ENCODE measurements at regions not wholly inside any gene's neighbourhood (a gene's known extent, or its start where the extent isn't known, plus 50 kb on each side); places are given as distances from the start of the nearest gene placed in this dataset.
"Not testable (repeated sequence)": the region's sequence is repeated elsewhere in the genome, so short reads cannot be mapped to it uniquely, and the experiment has no call there.

DNA sequence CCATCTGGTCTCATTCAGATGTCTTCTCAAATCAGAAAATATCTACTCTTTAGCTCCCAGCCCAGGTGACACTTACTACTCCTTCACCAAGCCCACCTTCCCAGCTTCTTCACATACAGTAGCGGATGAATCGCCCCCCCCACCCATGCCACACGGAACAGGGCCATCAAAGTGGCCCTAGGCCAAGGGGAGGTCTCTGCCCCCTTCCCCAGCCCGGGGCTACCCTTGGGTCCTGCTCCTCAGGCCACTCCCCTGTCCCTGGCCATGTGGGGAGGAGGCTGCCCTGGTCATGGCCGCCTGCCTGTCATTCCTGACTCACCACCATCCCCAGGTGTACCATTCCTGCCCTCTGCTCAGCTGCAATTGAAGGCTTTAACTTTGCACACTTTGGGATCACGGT is 142.8 kb downstream of the NECTIN1 start:
- no peak overlapping the region for H3K9ac ChIP-seq (ENCODE audit: low read length)

DNA sequence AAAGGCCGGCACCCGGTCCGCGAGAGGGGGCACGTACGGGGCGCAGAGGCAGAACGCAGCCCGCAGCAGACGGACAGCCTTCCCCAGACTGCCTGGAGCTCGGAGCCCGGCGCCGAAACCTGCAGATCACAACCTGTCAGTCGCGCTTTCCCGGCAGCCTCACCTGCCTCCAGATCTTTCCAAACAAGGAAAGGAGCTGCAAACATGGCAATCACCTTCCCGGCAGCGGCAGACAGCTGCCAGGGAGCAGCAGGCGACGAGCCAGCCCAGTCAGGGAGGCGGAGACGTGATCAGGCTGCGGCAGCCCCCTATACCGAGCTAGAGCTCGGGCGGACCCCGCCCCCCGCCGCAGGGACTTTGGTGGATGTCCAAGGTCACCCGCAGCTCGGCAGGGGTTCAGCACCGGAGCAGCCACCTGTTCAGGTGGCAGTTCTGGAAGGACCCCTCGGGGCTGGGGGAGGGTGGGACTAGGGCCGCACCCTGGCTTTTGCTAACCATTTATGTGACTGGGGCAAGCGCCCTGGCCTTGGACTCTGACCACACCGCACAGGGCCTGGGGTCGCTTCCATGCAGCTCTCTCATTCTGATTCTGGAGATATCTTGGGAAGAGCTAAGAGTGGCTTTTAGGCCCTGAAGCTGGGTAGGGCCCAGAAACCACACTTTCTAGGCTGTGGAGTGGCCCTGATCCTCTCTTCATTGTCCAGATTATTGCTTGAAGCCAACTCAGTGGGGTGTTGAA is 143.8 kb downstream of the NECTIN1 start:
- Histone ChIP-seq H3K27me3 (ENCODE audit: control insufficient read depth in 1 of 2, insufficient read depth in 2 of 2, low read length in 2 of 2) (peaks cover 0 to 10% of the 10 kb centered on the region in 2 donors), H3K9ac (ENCODE audit: low read length) (no peak overlapping the region)

More for the DNA sequence above, 142.8 kb downstream of the NECTIN1 start:
- Histone ChIP-seq H3K27ac (ENCODE audit: low read depth, low read length) (no peak overlapping the region), H3K36me3 (ENCODE audit: insufficient read depth, low read length) (no peaks in the 10 kb centered on the region), H3K4me3 (ENCODE audit: low read depth in 1 of 2, low read length in 2 of 2) (no peak overlapping the region), H3K27me3 (ENCODE audit: control insufficient read depth in 1 of 2, insufficient read depth in 2 of 2, low read length in 2 of 2) (peaks cover 0 to 10% of the 10 kb centered on the region in 2 donors), H3K9me3 (ENCODE audit: low read length) (no peaks in the 10 kb centered on the region), H3K4me1 (ENCODE audit: insufficient read depth, low read length) (no peaks in the 10 kb centered on the region)

DNA sequence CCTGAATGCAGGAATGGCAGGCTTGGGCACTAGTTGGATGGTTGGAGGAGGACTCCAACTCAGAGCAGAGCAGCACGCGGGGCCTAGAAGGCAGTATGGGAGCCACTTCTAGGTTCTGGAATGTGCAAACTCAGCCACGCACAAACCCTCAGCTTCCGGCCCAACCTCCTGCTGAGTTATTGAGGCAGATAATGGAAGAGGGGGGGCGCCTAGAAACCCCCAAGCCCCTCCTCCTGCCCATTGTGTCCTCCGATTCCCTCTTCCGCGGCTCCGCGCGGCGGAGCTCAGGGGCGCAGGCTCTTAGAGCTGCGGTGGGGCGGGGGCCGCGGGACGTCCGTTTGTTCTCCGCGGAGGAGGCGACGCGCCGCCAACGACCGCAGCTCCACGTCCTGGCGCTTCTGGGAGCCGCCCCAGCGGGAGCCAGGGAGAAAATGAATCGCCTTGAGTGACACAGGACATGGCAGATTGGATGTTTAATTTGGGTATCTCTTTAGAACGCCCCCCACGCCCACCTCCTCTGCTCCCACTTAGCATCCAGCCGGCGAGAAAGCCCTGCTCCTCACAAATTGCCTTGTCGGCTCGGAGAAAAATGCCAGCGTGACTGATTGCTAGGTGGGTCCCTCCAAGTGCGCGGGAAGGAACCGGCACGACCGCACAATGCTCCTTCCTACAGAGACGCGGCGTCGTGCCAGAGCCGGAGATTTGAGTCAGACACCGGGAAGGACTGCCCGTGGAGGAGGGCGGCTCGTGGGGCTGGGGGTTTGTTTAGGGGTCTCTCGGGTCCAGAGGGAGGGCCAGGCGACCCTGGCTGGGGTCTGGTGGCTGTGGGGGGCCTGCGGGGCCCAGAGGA is 144.6 kb downstream of the NECTIN1 start:
- Histone ChIP-seq H3K27ac (ENCODE audit: low read depth, low read length) (no peak overlapping the region), H3K4me3 (ENCODE audit: low read depth in 1 of 2, low read length in 2 of 2) (peak overlapping the region; percentile 25 to 58), H3K36me3 (ENCODE audit: insufficient read depth, low read length) (no peaks in the 10 kb centered on the region), H3K4me1 (ENCODE audit: insufficient read depth, low read length) (no peaks in the 10 kb centered on the region), H3K9me3 (ENCODE audit: low read length) (no peaks in the 10 kb centered on the region), H3K27me3 (ENCODE audit: control insufficient read depth in 1 of 2, insufficient read depth in 2 of 2, low read length in 2 of 2) (peaks cover 0 to 10% of the 10 kb centered on the region in 2 donors), H3K9ac (ENCODE audit: low read length) (no peak overlapping the region)

More for the DNA sequence above, 143.8 kb downstream of the NECTIN1 start:
- Histone ChIP-seq H3K4me3 (ENCODE audit: low read depth in 1 of 2, low read length in 2 of 2) (peak overlapping the region; percentile 25 to 58), H3K4me1 (ENCODE audit: insufficient read depth, low read length) (no peaks in the 10 kb centered on the region), H3K36me3 (ENCODE audit: insufficient read depth, low read length) (no peaks in the 10 kb centered on the region), H3K27ac (ENCODE audit: low read depth, low read length) (no peak overlapping the region), H3K9me3 (ENCODE audit: low read length) (no peaks in the 10 kb centered on the region)

- Histone ChIP-seq H3K9me3 (ENCODE audit: low read length) (no peaks in the 10 kb centered on the region), H3K27ac (ENCODE audit: low read depth, low read length) (no peak overlapping the region), H3K4me1 (ENCODE audit: insufficient read depth, low read length) (no peaks in the 10 kb centered on the region), H3K4me3 (ENCODE audit: low read depth in 1 of 2, low read length in 2 of 2) (no peak overlapping the region), H3K27me3 (ENCODE audit: control insufficient read depth in 1 of 2, insufficient read depth in 2 of 2, low read length in 2 of 2) (peaks cover 0 to 10% of the 10 kb centered on the region in 2 donors), H3K36me3 (ENCODE audit: insufficient read depth, low read length) (no peaks in the 10 kb centered on the region), H3K9ac (ENCODE audit: low read length) (no peak overlapping the region)
These were observed 145.4 kb downstream of the NECTIN1 start for GRCh38 chr11:119583585-119583984.

DNA sequence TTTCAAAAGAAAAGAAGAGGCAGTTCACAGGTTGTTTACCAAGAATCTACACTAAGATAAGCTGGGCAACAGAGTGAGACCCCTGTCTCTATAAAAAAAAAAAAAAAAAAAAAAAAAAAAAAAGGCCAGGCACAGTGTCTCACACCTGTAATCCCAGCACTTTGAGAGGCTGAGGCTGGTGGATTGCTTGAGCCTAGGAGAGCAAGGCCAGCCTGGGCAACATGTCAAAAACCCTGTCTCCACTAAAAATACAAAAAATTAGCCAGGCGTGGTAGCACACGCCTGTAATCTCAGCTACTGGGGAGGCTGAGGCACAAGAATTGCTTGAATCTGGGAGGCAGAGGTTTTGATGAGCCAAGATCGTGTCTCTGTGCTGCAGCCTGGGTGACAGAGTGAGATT is 147.6 kb downstream of the NECTIN1 start:
- not testable (repeated sequence) for H3K27ac ChIP-seq (ENCODE audit: low read depth, low read length); H3K36me3 ChIP-seq (ENCODE audit: insufficient read depth, low read length); H3K4me1 ChIP-seq (ENCODE audit: insufficient read depth, low read length); H3K9me3 ChIP-seq (ENCODE audit: low read length); H3K9ac ChIP-seq (ENCODE audit: low read length); H3K4me3 ChIP-seq (ENCODE audit: low read depth in 1 of 2, low read length in 2 of 2)
- H3K27me3 ChIP-seq (ENCODE audit: control insufficient read depth in 1 of 2, insufficient read depth in 2 of 2, low read length in 2 of 2), result peaks cover 0 to 10% of the 10 kb centered on the region in 2 donors

- Histone ChIP-seq H3K27me3 (ENCODE audit: control insufficient read depth in 1 of 2, insufficient read depth in 2 of 2, low read length in 2 of 2) (peaks cover 0 to 10% of the 10 kb centered on the region in 2 donors), H3K4me1 (ENCODE audit: insufficient read depth, low read length) (no peaks in the 10 kb centered on the region), H3K9me3 (ENCODE audit: low read length) (no peaks in the 10 kb centered on the region), H3K27ac (ENCODE audit: low read depth, low read length) (no peak overlapping the region), H3K9ac (ENCODE audit: low read length) (no peak overlapping the region), H3K4me3 (ENCODE audit: low read depth in 1 of 2, low read length in 2 of 2) (no peak overlapping the region), H3K36me3 (ENCODE audit: insufficient read depth, low read length) (no peaks in the 10 kb centered on the region)
These were observed 148.2 kb downstream of the NECTIN1 start for GRCh38 chr11:119580751-119581150.

GRCh38 chr11:119580081-119580480 is 148.9 kb downstream of the NECTIN1 start:
- Histone ChIP-seq H3K9me3 (ENCODE audit: low read length) (no peaks in the 10 kb centered on the region), H3K4me1 (ENCODE audit: insufficient read depth, low read length) (no peaks in the 10 kb centered on the region), H3K4me3 (ENCODE audit: low read depth in 1 of 2, low read length in 2 of 2) (no peak overlapping the region), H3K27ac (ENCODE audit: low read depth, low read length) (no peak overlapping the region), H3K36me3 (ENCODE audit: insufficient read depth, low read length) (no peaks in the 10 kb centered on the region), H3K27me3 (ENCODE audit: control insufficient read depth in 1 of 2, insufficient read depth in 2 of 2, low read length in 2 of 2) (peaks cover 0 to 5% of the 10 kb centered on the region in 2 donors), H3K9ac (ENCODE audit: low read length) (no peak overlapping the region)

GRCh38 chr11:119578521-119579191 is 150.3 kb downstream of the NECTIN1 start:
- Histone ChIP-seq H3K9me3 (ENCODE audit: low read length) (no peaks in the 10 kb centered on the region), H3K27me3 (ENCODE audit: control insufficient read depth in 1 of 2, insufficient read depth in 2 of 2, low read length in 2 of 2) (no peaks in the 10 kb centered on the region), H3K36me3 (ENCODE audit: insufficient read depth, low read length) (no peaks in the 10 kb centered on the region), H3K27ac (ENCODE audit: low read depth, low read length) (no peak overlapping the region), H3K9ac (ENCODE audit: low read length) (no peak overlapping the region), H3K4me1 (ENCODE audit: insufficient read depth, low read length) (no peaks in the 10 kb centered on the region), H3K4me3 (ENCODE audit: low read depth in 1 of 2, low read length in 2 of 2) (no peak overlapping the region)

- no peaks in the 10 kb centered on the region for H3K27me3 ChIP-seq (ENCODE audit: control insufficient read depth in 1 of 2, insufficient read depth in 2 of 2, low read length in 2 of 2)
- H3K4me3 ChIP-seq (ENCODE audit: low read depth in 1 of 2, low read length in 2 of 2), result no peak overlapping the region
- H3K9ac ChIP-seq (ENCODE audit: low read length), result no peak overlapping the region
- no peaks in the 10 kb centered on the region for H3K9me3 ChIP-seq (ENCODE audit: low read length)
- H3K36me3 ChIP-seq (ENCODE audit: insufficient read depth, low read length), result no peaks in the 10 kb centered on the region
- peaks cover 2% of the 10 kb centered on the region for H3K4me1 ChIP-seq (ENCODE audit: insufficient read depth, low read length)
- no peak overlapping the region for H3K27ac ChIP-seq (ENCODE audit: low read depth, low read length)
These were observed 150.9 kb upstream of the THY1 start for GRCh38 chr11:119573858-119574257.

DNA sequence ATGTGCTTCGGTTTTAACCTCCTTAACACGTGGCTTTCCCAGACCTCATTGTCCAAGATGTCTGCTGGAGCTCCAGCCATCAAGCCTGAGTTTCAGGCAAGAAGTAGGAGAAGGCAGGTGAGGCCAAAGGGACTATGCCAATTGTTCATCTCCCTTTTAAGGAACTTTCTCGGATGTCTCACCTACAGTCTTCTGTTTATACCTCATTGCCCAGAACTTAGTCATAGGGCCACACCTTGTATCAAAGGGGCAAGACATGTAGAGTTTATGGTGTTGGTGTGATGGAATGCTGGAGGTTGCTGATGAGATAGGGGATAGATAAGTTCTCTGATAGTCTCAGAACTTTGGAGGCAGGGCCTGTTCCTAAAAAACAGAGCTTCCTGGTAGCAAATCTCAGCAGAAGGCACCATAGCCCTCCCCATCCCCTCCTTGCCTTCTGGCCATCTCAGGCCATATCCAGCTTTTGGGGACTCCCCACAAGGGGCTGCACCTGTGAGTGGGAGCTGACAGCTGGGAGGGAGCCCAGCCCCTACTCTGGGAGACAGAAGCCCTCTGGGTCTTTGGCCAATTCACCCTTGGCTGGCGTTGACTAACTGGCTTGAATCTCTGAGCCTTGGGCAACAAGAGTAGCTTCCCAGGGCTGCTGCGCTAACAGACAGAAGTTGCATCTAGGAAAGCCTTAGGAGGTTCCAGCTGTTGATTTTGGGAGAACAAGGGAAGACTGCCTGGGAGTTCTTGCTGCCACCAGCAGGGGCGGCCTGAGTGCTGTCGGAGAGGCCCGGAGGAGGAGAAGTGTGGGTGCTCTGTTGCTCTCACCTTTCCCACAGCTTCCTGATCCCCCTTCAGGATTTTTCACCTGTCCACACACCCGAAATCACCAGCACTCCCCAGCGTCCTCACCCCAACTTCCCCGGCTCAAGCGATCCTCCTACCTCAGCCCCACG is 149.8 kb upstream of the THY1 start:
- H3K4me1 ChIP-seq (ENCODE audit: insufficient read depth, low read length), result peaks cover 13% of the 10 kb centered on the region
- no peaks in the 10 kb centered on the region for H3K36me3 ChIP-seq (ENCODE audit: insufficient read depth, low read length)
- H3K27me3 ChIP-seq (ENCODE audit: control insufficient read depth in 1 of 2, insufficient read depth in 2 of 2, low read length in 2 of 2), result no peaks in the 10 kb centered on the region
- H3K27ac ChIP-seq (ENCODE audit: low read depth, low read length), result no peak overlapping the region
- H3K4me3 ChIP-seq (ENCODE audit: low read depth in 1 of 2, low read length in 2 of 2), result no peak overlapping the region
- no peak overlapping the region for H3K9ac ChIP-seq (ENCODE audit: low read length)
- H3K9me3 ChIP-seq (ENCODE audit: low read length), result no peaks in the 10 kb centered on the region
